ENCODE measurements at regions not wholly inside any gene's neighbourhood (a gene's known extent, or its start where the extent isn't known, plus 50 kb on each side); places are given as distances from the start of the nearest gene placed in this dataset.

- H3K4me1 ChIP-seq: no peaks in the 10 kb centered on the region
Observed at GRCh38 chr7:92968502-92968901, 132.1 kb upstream of the CDK6 start.

GRCh38 chr7:92967238-92967637 lies 130.9 kb upstream of the CDK6 start:
- H3K4me3 ChIP-seq: no peak overlapping the region
- no peaks in the 10 kb centered on the region for H3K9me3 ChIP-seq
- no peak for DNase-seq
- intact Hi-C loops (cut with DNase I): no loop called here
- H3K27ac ChIP-seq: no peak overlapping the region
- H3K4me1 ChIP-seq: no peaks in the 10 kb centered on the region
- no peaks in the 10 kb centered on the region for H3K27me3 ChIP-seq
- TF ChIP-seq CTCF (IDR thresholded peaks at IDR 0.05) (no peak), EP300 (IDR thresholded peaks at IDR 0.05) (no peak), POLR2AphosphoS5 (IDR thresholded peaks at IDR 0.05) (no peak), POLR2A (IDR thresholded peaks at IDR 0.05) (no peak)
- H3K36me3 ChIP-seq: no peaks in the 10 kb centered on the region

More at GRCh38 chr7:92968502-92968901, 132.1 kb upstream of the CDK6 start:
- Histone ChIP-seq H3K9me3 (no peaks in the 10 kb centered on the region), H3K27me3 (no peaks in the 10 kb centered on the region), H3K27ac (no peak overlapping the region), H3K36me3 (no peaks in the 10 kb centered on the region), H3K4me3 (no peak overlapping the region)
- 84 to 88% methylated on average over 1 of the region's 1 CpG for WGBS, 2 donors
- intact Hi-C loops (cut with DNase I): no loop called here
- DNase-seq: no peak
- TF ChIP-seq POLR2AphosphoS5 (IDR thresholded peaks at IDR 0.05) (no peak), POLR2A (IDR thresholded peaks at IDR 0.05) (no peak), CTCF (IDR thresholded peaks at IDR 0.05) (no peak), EP300 (IDR thresholded peaks at IDR 0.05) (no peak)

GRCh38 chr7:92964141-92964540 lies 127.8 kb upstream of the CDK6 start:
- Histone ChIP-seq H3K27me3 (no peaks in the 10 kb centered on the region), H3K9me3 (no peaks in the 10 kb centered on the region), H3K27ac (no peak overlapping the region), H3K4me3 (no peak overlapping the region), H3K4me1 (no peaks in the 10 kb centered on the region), H3K36me3 (no peaks in the 10 kb centered on the region)
- intact Hi-C loops (cut with DNase I): no loop called here
- WGBS, 2 donors: 69 to 81% methylated on average over 4 of the region's 4 CpGs
- DNase-seq: no peak
- TF ChIP-seq POLR2AphosphoS5 (IDR thresholded peaks at IDR 0.05): no peak
- no peak for TF ChIP-seq CTCF (IDR thresholded peaks at IDR 0.05)
- TF ChIP-seq POLR2A (IDR thresholded peaks at IDR 0.05): no peak
- no peak for TF ChIP-seq EP300 (IDR thresholded peaks at IDR 0.05)

GRCh38 chr7:92963566-92963965 lies 127.2 kb upstream of the CDK6 start:
- DNase-seq: no peak
- H3K27ac ChIP-seq: no peak overlapping the region
- no peaks in the 10 kb centered on the region for H3K4me1 ChIP-seq
- H3K36me3 ChIP-seq: no peaks in the 10 kb centered on the region
- TF ChIP-seq POLR2A (IDR thresholded peaks at IDR 0.05): no peak
- TF ChIP-seq EP300 (IDR thresholded peaks at IDR 0.05): no peak
- TF ChIP-seq CTCF (IDR thresholded peaks at IDR 0.05): no peak
- no peak for TF ChIP-seq POLR2AphosphoS5 (IDR thresholded peaks at IDR 0.05)
- no peak overlapping the region for H3K4me3 ChIP-seq
- intact Hi-C loops (cut with DNase I): no loop called here
- no peaks in the 10 kb centered on the region for H3K27me3 ChIP-seq
- no peaks in the 10 kb centered on the region for H3K9me3 ChIP-seq
- WGBS, 2 donors: 71 to 87% methylated on average over 4 of the region's 4 CpGs

- no peaks in the 10 kb centered on the region for H3K27me3 ChIP-seq
- intact Hi-C loops (cut with DNase I): no loop called here
- no peak overlapping the region for H3K27ac ChIP-seq
- H3K4me3 ChIP-seq: no peak overlapping the region
- H3K4me1 ChIP-seq: no peaks in the 10 kb centered on the region
- 85 to 87% methylated on average over 2 of the region's 2 CpGs for WGBS, 2 donors
- TF ChIP-seq EP300 (IDR thresholded peaks at IDR 0.05): no peak
- no peak for TF ChIP-seq POLR2A (IDR thresholded peaks at IDR 0.05)
- no peak for TF ChIP-seq CTCF (IDR thresholded peaks at IDR 0.05)
- TF ChIP-seq POLR2AphosphoS5 (IDR thresholded peaks at IDR 0.05): no peak
- no peaks in the 10 kb centered on the region for H3K9me3 ChIP-seq
- H3K36me3 ChIP-seq: no peaks in the 10 kb centered on the region
- no peak for DNase-seq
Observed at GRCh38 chr7:92961961-92962360, 125.6 kb upstream of the CDK6 start.

Data from sigmoid colon (tissue), 6 donors.